Right lobe of liver (tissue), 4 donors: ENCODE measurements at regions not wholly inside any gene's neighbourhood (a gene's known extent, or its start where the extent isn't known, plus 50 kb on each side); places are given as distances from the start of the nearest gene placed in this dataset.

Source experiments
- POLR2A ChIP-seq: fragments of 450-650 bp; IDR thresholded peaks from one replicate; pipeline ENCODE4 v1.6.1; 2017; ENCODE audit warnings: antibody characterized with exemption, mild to moderate bottlenecking
- TF ChIP-seq, protein P1 (sequence below), 4 donors: fragments of 200-600 bp in 3 of 4; fragments of 450-650 bp in 1 of 4; IDR thresholded peaks; one replicate each; pipeline versions ENCODE4 v1.5.1 to v1.8.0; 2016 to 2022; ENCODE audit warnings: antibody characterized with exemption in 4 of 4, mild to moderate bottlenecking in 2 of 4
- donor health status: DM: no; HTN: no; CAD: no.
- donor health status: DM: no; HTN: no; CAD: no.
- donor health status: DM: no; HTN: yes; CAD: no.

DNA sequence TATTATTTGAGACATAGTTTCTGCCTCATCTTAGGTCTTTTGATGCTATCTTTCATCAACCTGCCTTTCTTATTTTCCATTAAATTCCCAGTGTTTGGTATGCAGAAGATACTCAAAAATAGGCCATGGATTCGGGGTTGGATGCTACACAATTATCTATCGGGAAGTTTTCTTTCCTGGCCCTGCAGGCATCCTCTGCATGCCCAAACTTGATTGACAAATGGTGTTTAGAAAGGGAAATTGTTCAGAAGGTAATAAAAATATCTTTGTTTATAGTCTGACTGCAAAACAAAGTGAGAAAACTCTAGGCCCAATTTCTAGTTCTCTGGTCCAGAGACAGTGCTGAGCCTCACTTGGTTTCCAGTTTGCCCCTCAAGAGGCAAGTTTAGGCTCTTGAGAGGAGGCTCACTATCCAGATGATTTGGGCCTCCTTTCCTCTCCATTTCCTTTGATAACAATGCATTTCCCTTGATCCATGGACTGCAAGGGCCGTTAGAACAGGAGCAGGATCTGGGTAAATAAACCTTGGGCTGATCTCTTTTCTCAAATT lies 157.1 kb upstream of the DPH6 start:
- no peak for TF ChIP-seq POLR2A
- TF ChIP-seq, protein P1, sequence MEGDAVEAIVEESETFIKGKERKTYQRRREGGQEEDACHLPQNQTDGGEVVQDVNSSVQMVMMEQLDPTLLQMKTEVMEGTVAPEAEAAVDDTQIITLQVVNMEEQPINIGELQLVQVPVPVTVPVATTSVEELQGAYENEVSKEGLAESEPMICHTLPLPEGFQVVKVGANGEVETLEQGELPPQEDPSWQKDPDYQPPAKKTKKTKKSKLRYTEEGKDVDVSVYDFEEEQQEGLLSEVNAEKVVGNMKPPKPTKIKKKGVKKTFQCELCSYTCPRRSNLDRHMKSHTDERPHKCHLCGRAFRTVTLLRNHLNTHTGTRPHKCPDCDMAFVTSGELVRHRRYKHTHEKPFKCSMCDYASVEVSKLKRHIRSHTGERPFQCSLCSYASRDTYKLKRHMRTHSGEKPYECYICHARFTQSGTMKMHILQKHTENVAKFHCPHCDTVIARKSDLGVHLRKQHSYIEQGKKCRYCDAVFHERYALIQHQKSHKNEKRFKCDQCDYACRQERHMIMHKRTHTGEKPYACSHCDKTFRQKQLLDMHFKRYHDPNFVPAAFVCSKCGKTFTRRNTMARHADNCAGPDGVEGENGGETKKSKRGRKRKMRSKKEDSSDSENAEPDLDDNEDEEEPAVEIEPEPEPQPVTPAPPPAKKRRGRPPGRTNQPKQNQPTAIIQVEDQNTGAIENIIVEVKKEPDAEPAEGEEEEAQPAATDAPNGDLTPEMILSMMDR (IDR thresholded peaks at IDR 0.05), result no peak
